Thoracic aorta (tissue), 2 donors: ENCODE measurements at regions not wholly inside any gene's neighbourhood (a gene's known extent, or its start where the extent isn't known, plus 50 kb on each side); places are given as distances from the start of the nearest gene placed in this dataset.

Experiments used
- ATAC-seq: fragments of 150-250 bp; one replicate; pipeline ENCODE4 v1.8.0; 2017; ENCODE audit warnings: low read depth; ENCODE audit not compliant: insufficient number of reproducible peaks, low FRiP score
- DNase-seq: peaks from one replicate; pipeline ENCODE4 v3.0.0-alpha.2; 2020; ENCODE audit warnings: low spot score
- H3K27ac ChIP-seq, 2 donors: fragments of 200-600 bp; sonication (generic); 1 replicate in 1 of 2; 2 replicates in 1 of 2; pipeline ENCODE4 v1.5.1; 2016; ENCODE audit warnings: mild to moderate bottlenecking in 2 of 2, moderate library complexity in 2 of 2
- H3K27me3 ChIP-seq: fragments of 200-600 bp; sonication (generic); replicated peaks from 2 replicates; pipeline ENCODE4 v1.6.0; 2016; ENCODE audit warnings: mild to moderate bottlenecking; ENCODE audit not compliant: insufficient read depth
- H3K36me3 ChIP-seq: fragments of 200-600 bp; sonication (generic); one replicate; pipeline ENCODE4 v1.5.1; 2016
- H3K4me1 ChIP-seq, 2 donors: fragments of 200-600 bp; sonication (generic); 1 replicate in 1 of 2; 2 replicates in 1 of 2; pipeline versions ENCODE4 v1.5.1 to v1.6.0; 2016; ENCODE audit warnings: low read depth in 2 of 2, mild to moderate bottlenecking in 1 of 2; ENCODE audit not compliant: control insufficient read depth in 1 of 2
- H3K4me3 ChIP-seq: fragments of 200-600 bp; sonication (generic); 2 replicates; pipeline ENCODE4 v1.5.1; 2016; ENCODE audit warnings: mild to moderate bottlenecking
- H3K9me3 ChIP-seq: fragments of 200-600 bp; sonication (generic); 2 replicates; pipeline ENCODE4 v1.5.1; 2016
- CTCF ChIP-seq: fragments of 200-600 bp; sonication (generic); IDR thresholded peaks from one replicate; pipeline ENCODE4 v1.5.1; 2019; ENCODE audit warnings: antibody characterized with exemption

- Histone ChIP-seq H3K27me3 (no peaks in the 10 kb centered on the region), H3K9me3 (no peaks in the 10 kb centered on the region), H3K4me3 (no peak overlapping the region), H3K4me1 (no peaks in the 10 kb centered on the region), H3K27ac (no peak overlapping the region), H3K36me3 (no peaks in the 10 kb centered on the region)
- DNase-seq (no peak), ATAC-seq (no peak)
- TF ChIP-seq CTCF, result no peak
These were observed 798.1 kb downstream of the PDHA2 start for GRCh38 chr4:96637971-96638412.

- Histone ChIP-seq H3K4me1 (no peaks in the 10 kb centered on the region), H3K4me3 (no peak overlapping the region), H3K36me3 (no peaks in the 10 kb centered on the region), H3K9me3 (no peaks in the 10 kb centered on the region), H3K27ac (no peak overlapping the region), H3K27me3 (no peaks in the 10 kb centered on the region)
- no peak for TF ChIP-seq CTCF
- DNase-seq (no peak), ATAC-seq (no peak)
These were observed 800.0 kb downstream of the PDHA2 start for GRCh38 chr4:96639932-96640331.

DNA sequence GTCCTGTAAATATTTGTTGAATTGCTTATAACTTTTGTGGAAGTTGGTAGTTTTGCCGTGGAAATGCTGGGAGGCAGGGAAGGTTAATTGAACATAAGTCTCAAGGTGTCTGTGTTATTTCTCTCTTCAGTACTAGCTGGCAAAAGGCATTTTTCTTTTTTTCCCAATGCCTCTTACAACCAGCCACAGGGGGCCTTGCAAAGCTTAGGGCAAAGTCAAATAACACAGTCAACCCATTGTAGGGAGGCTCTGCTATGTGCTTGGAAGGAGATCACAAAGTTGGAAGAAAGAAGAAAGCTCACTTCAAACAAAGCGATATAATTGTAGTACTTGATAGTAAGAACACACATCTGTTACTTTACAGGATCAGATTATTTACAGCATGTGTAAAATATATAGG lies 802.6 kb downstream of the PDHA2 start:
- Histone ChIP-seq H3K4me1 (no peaks in the 10 kb centered on the region), H3K27ac (no peak overlapping the region), H3K27me3 (no peaks in the 10 kb centered on the region), H3K9me3 (no peaks in the 10 kb centered on the region), H3K36me3 (no peaks in the 10 kb centered on the region), H3K4me3 (no peak overlapping the region)
- TF ChIP-seq CTCF, result no peak
- ATAC-seq, result no peak
- DNase-seq, result no peak

- TF ChIP-seq CTCF, result no peak
- Histone ChIP-seq H3K27me3 (no peaks in the 10 kb centered on the region), H3K4me1 (no peaks in the 10 kb centered on the region), H3K9me3 (no peaks in the 10 kb centered on the region), H3K36me3 (no peaks in the 10 kb centered on the region), H3K4me3 (no peak overlapping the region), H3K27ac (no peak overlapping the region)
- no peak for ATAC-seq
- no peak for DNase-seq
These were observed 806.3 kb downstream of the PDHA2 start for GRCh38 chr4:96646146-96646545.

DNA sequence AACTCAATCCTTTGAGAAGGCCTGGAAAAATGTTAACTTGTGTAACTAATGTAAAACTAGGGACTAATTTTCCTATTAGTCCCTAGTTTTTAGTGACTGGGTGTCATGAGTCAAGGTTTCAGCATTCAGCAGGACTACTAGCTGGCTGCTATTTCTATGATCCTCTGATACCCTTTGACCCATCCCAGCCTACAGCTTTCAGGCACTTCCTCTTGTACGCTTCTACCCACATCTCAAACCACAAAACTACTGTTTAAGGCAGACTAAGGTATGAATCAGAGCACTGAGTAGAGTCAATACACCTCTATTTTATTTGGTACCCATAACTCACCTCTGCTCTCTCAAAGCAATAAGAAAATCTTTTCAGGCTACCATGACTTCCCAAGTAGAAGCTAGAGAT lies 809.6 kb downstream of the PDHA2 start:
- no peaks in the 10 kb centered on the region for H3K36me3 ChIP-seq
- no peak for ATAC-seq

More for the DNA sequence above, 809.6 kb downstream of the PDHA2 start:
- Histone ChIP-seq H3K9me3 (no peaks in the 10 kb centered on the region), H3K4me1 (no peaks in the 10 kb centered on the region), H3K27me3 (no peaks in the 10 kb centered on the region), H3K4me3 (no peak overlapping the region), H3K27ac (no peak overlapping the region)
- no peak for DNase-seq
- TF ChIP-seq CTCF, result no peak
